M059J (cell line): ENCODE measurements at regions not wholly inside any gene's neighbourhood (a gene's known extent, or its start where the extent isn't known, plus 50 kb on each side); places are given as distances from the start of the nearest gene placed in this dataset.
A peak's percentile ranks its signal among the peaks of the same experiment; 100 is the strongest.

Experiments used
- DNase-seq: peaks from one replicate; pipeline ENCODE4 v3.0.0-alpha.2; 2012; ENCODE audit warnings: low read depth

DNA sequence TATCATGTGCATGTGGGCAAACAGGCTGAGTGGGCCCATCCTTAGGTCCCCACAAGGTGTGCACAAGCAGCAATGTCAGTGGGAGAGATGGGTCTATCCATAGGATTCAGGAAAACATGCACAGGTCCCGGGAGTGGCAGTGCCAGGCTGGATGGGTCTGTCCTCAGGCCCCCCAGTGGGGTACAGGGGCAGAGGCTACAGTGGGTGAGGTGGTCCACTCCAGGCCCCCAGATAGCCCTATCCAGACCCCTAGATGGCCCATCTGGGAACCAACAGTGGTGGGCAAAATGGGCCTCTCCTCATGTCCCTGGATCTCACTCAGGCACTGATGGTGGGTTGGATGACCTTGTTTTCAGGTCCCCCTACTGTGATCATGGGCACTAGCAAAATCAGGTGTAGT, 277.8 kb upstream of the SYT1 start:
- no peak for DNase-seq

DNA sequence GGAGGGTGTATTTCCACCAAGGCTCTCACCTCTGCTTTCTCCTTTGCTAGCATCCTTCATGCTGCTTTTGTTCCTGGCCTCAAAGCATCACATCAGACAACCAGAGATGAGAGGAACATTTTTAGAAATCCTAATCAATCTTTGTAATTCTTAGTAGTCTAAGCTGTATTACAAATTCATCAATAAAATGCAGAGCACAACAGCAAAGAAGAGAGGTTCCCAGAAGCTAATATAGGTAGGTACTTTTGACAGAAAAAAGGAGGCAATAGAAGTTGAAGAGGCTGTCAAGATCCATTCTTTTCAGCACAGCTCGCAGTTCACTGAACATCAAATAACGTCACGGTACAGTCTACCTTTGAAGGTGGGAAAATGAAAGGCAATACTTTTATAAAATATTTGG, 265.2 kb upstream of the SYT1 start:
- no peak for DNase-seq

DNA sequence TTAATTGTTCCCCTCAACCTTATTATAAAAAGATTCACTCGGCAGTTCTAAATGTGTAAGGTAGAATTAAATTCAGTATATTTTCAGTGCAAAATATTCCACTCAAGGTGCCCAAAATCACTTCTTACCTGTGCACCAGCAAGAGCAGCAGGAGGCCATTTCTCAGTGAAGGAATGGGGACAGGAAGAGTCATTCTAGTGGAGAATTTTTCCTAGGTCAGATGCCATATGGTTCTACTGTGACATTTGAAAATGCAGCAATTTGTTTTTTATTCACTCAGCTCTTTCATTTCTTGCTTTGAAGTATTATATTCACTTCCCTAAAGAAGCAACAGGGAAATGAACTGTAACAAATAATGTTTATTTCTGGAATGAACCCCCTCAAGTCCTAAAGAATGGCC, 264.0 kb upstream of the SYT1 start:
- no peak for DNase-seq

DNA sequence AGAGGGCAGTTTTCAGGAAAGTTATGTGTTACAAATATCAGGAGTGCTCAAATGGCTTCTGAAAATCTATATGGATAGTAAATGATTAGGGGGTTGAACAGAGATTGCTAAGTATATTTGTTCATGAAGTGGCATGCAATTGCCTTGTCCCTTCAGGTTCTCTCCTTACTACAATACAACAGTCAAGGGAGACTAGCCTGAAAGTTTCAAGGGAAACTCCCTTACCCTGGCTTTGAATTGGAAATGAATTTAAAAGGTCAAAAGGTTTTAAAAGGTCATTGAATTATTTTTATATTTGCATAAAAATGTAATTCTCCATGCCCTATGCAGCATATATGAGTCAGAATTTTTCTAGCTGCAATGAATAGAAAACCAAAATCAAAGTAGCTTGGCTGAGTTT, 253.1 kb upstream of the SYT1 start:
- DNase-seq: no peak

DNA sequence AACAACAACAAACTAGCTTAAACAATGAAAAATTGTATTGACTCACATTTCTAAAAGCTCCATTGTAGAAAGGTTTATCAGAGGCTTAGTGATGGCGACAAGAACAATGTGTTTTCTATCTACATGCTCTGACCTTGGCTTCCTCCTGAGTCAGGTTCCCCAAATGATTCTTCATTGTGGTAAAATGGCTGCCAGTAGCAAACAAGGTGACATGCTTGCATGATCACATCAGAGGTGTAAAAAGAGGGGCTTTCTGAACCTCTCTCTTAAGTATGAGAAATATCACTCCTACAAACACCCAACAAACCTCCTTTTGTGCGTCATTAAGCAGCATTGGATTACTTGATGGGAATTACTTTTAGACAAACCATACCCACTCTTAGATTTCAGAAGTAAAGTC, 252.4 kb upstream of the SYT1 start:
- DNase-seq: no peak

DNA sequence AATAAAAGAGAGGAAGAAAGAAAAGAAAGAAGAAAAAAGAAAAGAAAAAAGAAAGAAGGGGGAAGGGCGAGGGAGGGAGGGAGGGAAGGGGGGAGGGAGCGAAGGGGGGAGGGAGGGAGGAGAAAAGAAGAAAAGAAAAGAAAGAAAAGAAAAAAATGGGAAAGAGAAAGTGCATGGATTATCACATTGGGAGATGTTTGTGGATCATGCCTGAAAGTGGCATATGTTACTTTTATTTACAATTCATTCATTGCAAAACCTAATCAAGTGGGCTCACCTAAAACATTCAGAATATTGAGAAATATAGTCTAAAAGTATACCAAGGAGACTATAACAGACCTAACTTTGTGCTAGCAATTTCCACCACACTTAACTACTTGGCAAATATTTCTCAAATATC, 246.9 kb upstream of the SYT1 start:
- no peak for DNase-seq

DNA sequence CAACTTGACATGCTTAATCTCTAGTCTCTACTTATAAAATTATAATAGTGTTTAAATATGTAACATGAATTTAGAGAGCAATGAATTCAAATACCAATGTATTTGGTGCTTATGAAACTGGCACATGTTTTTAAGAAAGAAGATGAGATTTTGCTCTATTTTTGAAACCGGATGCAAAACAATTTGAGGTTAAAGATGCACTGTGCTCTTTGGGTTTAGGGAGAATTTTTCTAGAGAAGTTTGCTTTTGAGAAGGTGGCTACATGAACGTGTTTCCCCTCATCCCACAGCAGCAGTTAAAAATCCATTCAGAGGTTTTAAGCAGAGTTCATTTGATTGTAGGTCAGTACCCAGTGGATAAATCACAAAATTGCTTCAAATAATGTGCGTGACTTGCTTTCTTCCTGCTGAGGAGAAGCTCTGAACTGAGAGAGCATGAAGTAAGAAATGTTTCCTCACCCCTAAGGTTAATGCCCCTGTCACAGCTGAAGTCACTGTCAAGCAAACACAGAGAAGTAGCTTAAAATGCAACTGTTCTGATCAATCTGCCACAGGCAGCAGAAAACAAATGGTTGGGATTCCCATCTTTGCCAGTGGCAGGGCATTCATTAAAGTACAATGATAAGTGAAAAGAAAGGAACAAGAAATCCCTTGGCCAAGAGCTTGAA, 241.9 kb upstream of the SYT1 start:
- DNase-seq: no peak

DNA sequence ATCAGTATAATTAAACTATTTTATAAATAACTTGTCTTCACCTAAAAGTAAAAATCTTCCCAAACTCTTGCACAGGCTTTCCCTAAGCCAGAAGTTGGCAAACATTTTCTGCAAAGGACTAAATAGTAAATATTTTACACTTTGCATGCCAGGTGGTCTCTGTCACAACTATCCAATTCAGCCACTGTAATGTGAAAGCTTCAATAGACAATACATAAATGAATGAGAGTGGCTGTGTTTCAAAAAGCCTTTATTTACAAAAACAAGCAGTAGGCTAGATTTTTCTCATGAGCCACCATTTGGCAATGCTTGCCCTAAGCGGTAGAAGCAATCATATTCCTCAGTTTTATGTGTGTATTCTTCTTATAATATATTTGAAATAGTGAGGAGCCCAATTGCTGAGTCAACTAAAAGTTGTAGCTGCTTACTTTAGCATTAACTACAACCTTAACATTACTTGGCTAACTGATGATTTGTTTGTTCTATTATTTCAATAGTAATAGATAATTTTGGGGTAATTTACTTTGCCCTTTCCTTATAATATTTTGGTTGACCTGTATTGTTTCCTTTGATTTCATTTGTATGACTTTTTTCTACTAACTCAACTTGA, 236.0 kb upstream of the SYT1 start:
- DNase-seq: no peak

DNA sequence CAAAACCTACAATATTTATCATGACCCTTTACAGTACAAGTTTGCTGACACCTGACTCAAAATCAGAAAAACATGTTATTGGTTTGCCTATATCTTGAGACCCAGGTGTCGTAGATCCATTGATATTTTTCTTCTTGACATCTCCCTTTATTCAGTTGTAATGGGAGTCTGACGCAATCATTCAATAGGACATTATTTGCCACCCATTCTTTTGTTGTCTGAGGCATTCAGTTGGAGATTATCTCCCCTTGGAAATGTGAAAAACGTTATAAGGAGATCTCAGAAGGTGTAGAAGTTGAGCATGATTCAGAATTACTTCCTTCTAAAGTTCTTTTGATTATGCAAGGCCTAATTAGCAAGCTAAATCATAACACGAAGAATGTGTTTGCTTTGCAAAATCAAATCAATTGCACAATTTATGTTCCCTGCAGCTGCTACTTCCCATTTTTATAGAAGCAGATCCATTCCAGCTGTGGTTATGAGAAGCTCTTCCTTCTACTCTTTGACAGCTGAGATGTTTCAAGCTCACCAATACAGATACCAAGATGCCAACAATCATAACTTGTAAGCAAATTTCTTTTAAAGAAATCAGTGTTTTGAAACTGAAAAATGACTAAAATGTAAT, 228.2 kb upstream of the SYT1 start:
- DNase-seq: no peak

DNA sequence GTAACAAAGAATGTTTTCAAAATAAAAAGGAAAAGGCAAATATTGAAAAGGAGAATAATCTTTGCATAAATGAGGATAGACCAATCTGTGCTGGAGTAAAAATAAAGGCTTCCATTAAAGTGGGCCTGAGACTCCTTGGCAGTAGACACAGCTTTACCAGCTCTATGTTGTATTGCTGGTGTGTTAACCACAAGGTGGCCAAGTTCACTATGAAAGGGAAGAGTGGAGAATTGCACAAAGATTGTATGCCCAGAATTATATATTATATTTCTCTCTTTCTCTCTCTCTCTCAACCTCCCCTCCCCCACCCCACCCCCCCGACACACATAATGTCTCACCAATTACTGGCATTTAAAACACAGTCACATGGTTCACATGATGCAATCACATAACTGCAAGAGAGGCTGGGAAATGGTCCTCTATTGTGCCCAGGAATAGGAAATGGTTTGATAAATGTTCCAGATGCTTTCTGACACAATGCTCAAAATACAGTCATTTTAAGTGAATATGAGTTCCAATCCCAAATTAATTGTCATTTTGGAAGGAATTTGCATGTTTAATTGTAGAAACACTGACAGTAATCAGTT, 222.6 kb upstream of the SYT1 start:
- peak; percentile 15 for DNase-seq

DNA sequence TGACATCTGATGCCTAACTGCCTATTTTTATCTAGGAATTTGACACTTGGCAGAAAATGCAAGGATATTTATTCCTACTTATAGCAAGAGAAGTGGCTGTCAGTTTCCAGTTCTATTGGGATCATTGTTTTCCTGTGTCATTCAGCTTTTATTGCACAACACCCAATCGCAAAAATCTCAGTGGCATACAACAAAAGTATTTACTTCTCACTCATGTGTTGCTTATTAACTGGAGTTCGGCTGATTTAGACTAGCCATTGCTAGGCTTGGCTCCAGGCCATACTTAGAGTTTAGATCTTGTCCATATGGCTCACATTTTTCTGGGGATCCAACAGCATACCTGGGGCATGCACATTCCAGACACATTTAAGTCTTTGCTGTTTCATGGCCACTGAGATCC, 218.6 kb upstream of the SYT1 start:
- peak; percentile 1 for DNase-seq

DNA sequence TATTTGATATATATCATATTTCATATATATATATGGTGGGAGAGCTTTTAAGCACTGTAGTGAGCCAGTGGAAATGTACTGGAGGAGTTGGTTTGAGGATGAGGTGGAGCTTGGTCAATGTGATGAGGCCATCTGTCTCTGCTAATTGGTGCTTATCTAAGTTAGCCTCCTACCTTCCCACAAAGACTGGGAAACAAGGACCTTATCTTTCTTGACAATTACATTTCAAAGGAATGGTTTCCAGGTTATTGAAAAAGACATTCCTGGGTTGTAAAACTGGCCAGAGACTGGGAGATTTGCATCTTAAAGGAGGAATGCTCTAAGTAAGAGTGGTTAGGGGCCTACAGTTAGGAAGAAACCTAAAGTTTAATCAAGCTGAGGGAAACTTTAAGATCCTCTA, 212.8 kb upstream of the SYT1 start:
- DNase-seq: no peak

DNA sequence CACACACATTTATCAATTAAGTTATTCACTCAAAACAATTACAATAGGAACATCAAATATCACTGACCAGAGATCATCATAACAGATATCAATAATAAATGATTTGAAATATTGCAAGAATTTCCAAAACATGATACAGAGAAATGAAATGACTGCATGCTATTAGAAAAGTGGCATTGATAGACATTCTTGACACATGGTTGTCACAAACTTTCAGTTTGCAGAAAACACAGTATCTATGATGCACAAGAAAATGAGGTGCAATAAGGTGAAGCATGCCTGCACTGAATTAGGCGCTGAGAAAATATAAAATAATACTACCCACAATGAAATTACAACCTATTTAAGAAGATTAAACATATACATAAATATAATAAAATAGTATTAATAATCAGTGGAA, 198.0 kb upstream of the SYT1 start:
- DNase-seq: no peak

DNA sequence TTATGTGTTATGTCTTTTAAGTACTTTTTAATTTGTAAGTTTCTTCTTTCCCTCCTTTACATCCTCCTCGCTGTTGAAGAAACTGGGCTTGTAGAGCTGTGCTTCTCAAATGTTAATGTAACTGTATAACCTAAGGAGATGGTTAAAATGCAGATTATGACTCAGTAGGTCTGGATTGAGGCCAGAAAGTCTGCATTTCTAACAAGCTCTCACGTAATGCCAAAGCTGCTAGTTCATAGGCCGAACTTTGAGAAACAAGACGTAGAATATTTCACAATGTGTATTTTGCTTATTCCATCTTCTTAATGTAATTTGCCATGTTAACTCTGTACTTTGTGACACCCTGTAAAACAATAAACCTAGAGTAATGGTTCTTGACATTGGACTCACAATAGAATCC, 193.3 kb upstream of the SYT1 start:
- DNase-seq: peak; percentile 63

DNA sequence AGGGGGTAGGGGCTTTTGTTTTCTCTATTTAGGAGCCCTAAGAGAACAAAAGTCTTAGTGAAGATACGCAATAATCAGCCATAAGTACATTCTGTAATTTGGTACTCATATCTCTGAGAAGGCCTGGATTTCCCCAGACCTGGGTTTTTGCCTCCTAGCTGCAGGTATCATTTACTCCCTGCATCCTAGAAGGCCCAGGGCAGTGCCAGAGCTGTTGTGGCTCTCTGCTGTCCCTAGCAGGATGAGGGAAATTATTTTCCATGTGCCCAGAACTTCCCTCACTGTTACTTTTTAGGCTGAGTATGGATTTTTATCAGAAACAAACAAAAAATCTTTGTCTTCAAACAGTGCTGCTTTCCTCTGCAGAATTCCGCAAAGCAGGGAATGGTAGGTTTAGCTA, 192.5 kb upstream of the SYT1 start:
- DNase-seq: no peak

DNA sequence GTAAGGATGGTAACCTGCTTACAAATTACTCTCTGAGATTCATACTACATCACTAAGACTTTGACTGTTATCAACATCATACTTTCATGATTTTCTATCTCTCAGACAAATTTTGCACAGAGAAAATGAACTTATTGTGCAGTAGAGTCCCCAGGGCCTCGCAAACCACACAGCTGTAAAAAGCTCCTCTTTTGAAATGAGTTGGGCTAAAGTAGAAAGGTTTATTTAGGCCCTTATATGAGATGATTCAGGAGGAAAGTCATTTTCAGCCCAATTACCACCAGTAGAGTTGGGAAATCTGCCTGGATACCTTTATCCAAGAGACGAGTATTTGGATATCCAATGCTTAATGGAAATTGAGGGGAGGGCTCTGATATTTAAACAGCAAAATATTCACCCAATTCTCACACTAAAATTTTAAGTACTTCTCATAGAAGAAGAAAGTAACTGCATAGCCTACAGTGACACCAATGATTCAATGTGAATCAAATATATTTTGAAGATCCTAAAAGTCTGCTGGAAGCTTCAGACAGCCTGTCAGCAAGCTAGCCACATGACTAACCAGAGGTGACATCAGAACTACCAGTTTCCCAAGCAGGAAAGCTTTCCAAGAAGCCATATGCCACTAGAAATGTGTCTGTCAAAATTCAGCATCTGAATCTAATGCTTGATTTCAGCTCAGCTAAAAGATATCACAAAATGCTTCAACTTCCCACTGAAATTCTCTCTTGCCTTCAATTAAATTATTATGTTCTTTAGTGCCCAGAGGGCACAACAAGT, 190.1 kb upstream of the SYT1 start:
- DNase-seq: peak; percentile 26

DNA sequence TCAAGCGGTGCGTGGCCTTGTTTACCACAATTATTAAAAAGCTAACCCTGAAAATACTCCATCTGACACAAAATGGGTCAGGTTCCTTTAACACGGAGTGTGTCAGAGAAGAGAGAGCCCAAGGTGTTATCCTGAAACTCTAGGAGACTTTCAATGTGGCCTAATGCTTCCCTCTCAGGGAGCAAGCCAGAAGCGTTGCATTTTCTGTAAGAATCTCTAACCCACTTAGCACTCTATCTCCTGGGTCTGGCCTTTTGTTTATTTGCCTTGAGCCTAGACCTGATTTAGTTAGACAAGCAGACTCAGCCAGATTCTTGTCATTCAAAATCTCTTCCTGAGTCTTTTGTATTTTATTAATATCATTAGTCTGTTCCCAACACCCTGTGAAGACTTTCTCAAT, 184.0 kb upstream of the SYT1 start:
- no peak for DNase-seq

DNA sequence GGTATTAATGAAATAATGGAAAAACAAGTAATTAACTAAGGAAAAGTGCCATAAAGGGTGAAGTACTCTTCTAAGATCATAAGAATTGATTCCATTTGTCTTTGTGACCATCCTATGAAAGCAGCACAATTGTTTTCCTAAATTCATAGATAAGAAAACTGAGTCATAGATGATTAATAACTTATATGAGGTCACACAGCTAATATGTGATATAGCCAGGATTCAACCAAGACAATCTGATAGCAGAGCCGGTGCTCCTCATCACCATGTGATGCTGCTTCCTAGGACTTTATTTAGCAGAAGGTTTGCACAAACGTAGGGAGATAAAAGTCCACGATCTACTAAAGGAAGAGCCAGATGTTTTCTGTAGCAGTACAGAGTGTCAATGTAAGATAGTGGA, 181.5 kb upstream of the SYT1 start:
- DNase-seq: no peak

DNA sequence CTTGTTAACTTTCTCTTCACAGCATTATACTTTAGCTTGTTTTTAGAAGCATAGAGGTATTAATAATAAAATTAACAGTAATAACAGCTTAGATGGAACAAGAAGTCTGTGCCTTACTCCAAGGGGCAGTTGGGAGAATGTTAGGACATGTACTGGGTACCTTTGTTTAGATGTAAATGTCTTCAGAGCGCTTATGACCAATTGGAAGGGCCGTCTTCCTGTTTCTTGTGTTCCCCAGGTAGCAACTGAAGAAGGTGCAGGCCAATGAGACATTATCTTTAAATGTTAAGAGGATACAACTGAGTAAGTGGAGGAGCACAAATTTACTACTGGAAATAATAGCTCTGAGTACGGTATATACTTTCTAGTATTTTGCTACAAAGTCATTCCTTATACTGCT, 180.9 kb upstream of the SYT1 start:
- DNase-seq: no peak

DNA sequence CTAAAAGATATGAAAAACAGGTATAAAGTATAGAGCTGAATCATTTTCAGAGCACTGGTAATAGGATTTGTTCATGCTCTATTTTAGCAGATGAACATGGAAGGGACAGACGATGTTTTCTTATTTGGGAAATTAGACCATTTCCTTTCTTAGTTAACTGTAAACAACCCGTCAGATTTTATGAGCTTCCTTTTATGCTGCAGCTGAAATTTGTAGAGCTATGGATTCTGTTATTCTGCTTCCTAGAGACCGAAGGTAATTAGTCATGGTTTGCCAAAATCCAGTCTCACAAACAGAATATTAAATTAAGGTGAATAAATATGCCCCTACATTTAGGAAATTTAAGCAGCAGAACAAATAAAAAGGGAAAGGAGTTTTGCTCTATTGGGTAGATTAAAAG, 180.2 kb upstream of the SYT1 start:
- peak; percentile 43 for DNase-seq

DNA sequence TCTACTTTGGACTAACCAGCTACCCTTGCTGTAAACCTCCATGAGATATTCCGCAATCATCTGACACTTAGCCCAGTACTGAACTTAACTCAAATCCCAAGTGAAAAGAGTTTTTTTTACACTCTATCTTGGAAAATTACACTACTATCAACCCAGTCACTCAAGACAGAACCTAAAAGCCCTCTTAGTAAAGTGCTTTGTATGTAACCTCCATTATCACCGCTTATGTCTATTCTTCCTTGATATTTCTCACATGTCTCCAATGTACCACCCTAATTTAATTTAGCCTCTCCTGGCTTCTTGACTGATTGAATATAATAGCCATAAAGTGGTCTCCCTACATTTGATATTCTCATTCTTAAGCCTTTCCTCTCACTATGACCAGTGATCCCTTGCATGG, 168.8 kb upstream of the SYT1 start:
- no peak for DNase-seq

DNA sequence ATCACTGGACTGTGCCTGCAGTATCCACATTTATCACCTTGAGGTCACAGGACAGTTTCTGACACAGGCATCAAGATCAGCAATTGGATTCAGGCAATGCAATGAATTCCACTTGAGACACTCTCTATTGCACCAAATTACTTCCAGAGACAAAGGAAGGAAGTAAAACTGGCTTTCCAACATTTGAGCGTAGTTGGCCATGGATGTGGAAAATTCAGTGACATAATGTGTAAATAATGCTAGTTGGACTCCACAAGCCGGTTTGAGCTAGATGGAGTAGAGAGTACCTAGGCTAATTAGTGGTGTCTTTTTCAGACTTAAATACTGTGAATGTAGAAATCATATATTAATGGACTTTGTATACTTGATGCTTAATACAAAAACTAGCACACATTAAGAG, 168.3 kb upstream of the SYT1 start:
- DNase-seq: no peak
